Right ventricle myocardium inferior (tissue), 1 donor: ENCODE measurements at regions not wholly inside any gene's neighbourhood (a gene's known extent, or its start where the extent isn't known, plus 50 kb on each side); places are given as distances from the start of the nearest gene placed in this dataset.

Experiments
- ATAC-seq: fragments of 200-7000 bp; cut with Tn5 transposase; one replicate; pipeline ENCODE4 v1.9.1; 2020; ENCODE audit warnings: mild to moderate bottlenecking, moderate library complexity
- DNase-seq: peaks from one replicate; pipeline ENCODE4 v3.0.0; 2021; ENCODE audit errors: missing footprints
- intact Hi-C: fragments of 100-400 bp; cut with DNase I; formaldehyde crosslinking; loops from one replicate; pipeline ENCODE4 v1.11.0; 2022
- donor health status: DM: no; HTN: yes; CAD: no; lungs with severe emphysema.

DNA sequence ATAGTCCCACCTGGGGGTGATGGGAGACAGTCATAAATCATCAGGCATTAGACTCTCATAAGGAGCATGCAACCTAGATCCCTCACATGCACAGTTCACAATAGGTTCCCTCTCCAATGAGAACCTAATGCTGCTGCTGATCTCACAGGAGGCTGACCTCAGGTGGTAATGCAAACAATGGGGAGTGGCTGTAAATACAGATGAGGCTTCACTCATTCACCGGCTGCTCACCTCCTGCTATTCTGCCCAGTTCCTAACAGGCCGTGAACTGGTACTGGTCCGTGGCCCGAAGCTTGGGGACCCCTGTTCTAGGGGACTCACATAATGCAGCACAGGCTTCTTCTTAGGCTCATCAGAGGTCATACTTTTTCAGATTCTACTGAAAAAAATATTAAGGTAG, 625.9 kb upstream of the AGA start:
- intact Hi-C loops = no loop called here
- ATAC-seq (no peak), DNase-seq (no peak)

DNA sequence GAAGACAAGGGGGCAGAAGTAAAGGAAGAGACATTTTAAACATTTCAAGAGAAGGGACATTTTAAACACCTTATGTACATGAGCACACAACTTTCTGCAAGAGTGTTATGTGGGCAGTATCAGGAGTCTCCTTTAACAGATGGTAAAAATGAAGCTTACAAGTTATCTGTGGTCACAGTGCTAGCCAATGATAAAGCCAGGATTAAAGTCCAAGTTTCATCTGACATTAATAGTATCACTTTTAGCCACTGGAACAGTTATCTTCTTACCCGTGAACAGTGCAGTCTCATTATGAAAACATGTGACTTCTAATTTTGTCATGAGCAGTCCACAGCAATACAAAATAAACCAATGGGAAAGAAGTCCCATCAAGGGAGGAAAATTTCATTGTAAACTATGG, 627.9 kb upstream of the AGA start:
- DNase-seq = no peak
- intact Hi-C loops = no loop called here
- ATAC-seq = no peak

- intact Hi-C loops = no loop called here
- DNase-seq = no peak
- no peak for ATAC-seq
Measured at GRCh38 chr4:178080312-178080711, 638.1 kb upstream of the AGA start.

- no peak for DNase-seq
- no peak for ATAC-seq
- intact Hi-C loops = no loop called here
Measured at GRCh38 chr4:178081176-178081575, 638.9 kb upstream of the AGA start.

GRCh38 chr4:178081896-178082295, 639.7 kb upstream of the AGA start:
- no peak for ATAC-seq
- no peak for DNase-seq
- intact Hi-C loops = no loop called here

- intact Hi-C loops = no loop called here
- no peak for ATAC-seq
- no peak for DNase-seq
Measured at GRCh38 chr4:178082906-178083305, 640.7 kb upstream of the AGA start.

- intact Hi-C loops = no loop called here
- no peak for DNase-seq
- ATAC-seq = no peak
Measured at GRCh38 chr4:178083968-178084367, 641.7 kb upstream of the AGA start.

- intact Hi-C loops = no loop called here
- DNase-seq (no peak), ATAC-seq (no peak)
Measured at GRCh38 chr4:178086320-178086719, 644.1 kb upstream of the AGA start.

- intact Hi-C loops = no loop called here
- no peak for ATAC-seq
- DNase-seq = no peak
Measured at GRCh38 chr4:178090640-178091411, 648.6 kb upstream of the AGA start.

DNA sequence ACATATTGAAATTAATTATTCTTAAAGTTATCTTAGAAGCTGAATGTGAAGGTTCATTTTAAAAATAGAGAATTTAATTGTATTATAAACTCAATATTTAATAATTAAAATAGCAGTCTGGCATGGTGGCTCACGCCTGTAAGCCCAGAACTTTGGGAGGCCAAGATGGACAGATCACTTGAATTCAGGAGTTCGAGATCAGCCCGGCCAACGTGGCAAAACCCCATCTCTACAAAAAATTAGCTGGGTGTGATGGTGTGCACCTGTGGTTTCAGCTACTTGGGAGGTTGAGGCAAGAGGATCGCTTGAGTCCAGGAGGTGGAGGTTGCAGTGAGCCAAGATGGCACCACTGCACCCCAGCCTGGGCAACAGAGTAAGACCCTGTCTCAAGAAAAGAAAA, 659.9 kb upstream of the AGA start:
- no peak for DNase-seq
- intact Hi-C loops = no loop called here
- ATAC-seq = no peak

- DNase-seq (no peak), ATAC-seq (no peak)
- intact Hi-C loops = no loop called here
Measured at GRCh38 chr4:178105242-178105641, 663.0 kb upstream of the AGA start.

DNA sequence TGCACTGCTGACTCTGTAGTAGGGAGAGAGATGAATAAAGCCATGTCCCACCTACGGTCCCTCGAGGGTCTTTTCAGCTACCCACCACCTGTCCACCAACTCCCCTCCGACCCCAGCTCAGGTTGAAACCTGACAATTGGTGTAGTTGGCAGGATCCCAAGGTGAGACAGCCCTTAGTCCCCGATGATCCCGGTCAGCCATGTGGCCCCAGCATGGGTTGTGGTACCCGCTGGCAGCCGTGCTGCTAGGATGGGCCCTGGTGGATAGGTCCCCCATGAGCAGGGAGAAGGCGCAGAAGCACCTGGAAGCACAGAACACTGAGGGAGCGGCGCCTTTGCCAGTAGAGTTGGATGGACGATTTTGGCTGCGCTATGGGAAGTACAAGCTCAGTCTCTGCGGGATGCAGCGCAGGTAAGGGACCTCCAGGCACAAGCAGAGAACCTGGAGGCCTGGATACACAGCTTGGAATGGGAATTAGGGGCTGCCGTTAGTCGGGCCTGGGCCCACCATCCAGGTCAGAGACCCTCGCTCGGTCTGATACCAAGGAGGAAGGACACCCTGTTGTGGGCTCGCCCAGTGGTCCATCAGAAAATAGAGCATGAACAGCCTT, 694.6 kb upstream of the AGA start:
- DNase-seq (no peak), ATAC-seq (no peak)

DNA sequence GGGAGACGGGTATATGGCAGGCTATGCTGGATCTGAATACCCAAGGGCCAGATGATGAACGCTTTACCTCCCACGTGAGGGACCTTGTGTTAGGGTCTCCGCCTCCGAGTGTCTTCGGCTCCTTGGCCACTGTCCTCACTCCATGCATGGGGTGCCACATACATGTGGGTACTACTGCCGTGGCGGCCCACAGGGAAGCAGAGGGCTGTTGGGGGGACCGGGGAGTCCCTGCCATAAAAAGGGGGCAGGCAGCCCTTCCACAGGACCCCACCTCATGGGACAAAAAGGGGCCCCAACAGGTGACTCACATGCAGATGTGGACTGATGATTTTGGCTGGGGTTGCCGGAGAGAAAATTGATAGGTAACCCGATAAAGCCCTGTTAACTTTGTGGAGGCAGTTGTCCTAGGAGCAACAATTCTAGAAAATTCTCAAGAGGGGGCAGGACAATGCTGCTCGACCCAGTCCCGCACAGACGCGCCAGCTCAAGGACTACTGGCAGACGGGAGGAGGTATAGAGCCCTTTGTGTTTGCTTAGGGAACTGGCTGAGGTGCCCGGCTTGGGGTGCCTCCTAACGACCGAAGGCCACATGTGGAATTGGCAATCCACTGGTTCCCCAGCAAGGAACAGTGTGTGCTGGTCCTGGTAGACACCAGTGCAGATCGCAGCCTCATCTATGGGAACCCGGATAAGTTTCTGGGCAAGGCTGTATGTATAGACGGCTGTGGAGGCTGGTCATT, 695.7 kb upstream of the AGA start:
- intact Hi-C loops = no loop called here
- DNase-seq = no peak
- no peak for ATAC-seq

More for the DNA sequence above, 694.6 kb upstream of the AGA start:
- intact Hi-C loops = no loop called here

GRCh38 chr4:178138491-178138890, 696.3 kb upstream of the AGA start:
- intact Hi-C loops = no loop called here
- no peak for DNase-seq
- ATAC-seq = no peak

- intact Hi-C loops = no loop called here
- ATAC-seq (no peak), DNase-seq (no peak)
Measured at GRCh38 chr4:178140326-178140915, 698.2 kb upstream of the AGA start.

DNA sequence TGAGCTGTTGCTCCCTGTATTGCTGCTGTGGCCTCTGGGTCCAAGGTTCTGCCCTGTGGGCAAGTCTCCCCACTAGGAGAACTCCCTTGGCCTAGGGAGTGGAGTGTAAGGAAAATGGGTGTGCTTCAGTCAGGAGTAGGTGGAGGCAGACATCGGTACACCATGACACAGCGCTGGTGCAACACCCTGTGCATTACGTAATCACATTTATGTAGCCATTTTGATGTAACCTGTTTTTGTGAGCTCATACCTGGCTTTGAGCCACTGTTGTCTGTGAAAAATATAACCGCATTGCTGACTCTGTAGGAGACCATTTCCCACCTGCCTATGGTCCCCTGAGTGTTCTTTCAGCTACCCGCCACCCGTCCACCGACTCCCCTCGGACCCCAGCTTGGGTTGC, 700.5 kb upstream of the AGA start:
- no peak for DNase-seq

DNA sequence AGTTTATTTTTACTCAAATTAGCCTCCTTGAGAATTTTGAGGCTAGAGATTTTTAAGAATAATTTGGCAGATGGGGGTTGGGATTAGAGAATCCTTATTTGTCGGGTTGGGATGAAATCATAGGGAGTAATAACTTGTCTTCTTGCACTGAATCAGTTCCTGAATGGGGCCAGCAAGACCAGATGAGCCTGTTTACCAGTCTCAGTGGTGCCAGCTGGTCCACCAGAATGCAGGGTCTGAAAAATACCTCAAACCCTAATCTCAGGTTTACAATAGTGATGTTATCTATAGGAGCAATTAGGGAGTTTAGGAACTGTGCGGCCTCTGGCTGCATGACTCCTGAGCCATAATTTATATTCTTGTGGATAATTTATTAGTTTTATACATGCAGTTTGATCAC, 705.9 kb upstream of the AGA start:
- DNase-seq (no peak), ATAC-seq (no peak)
- intact Hi-C loops = no loop called here

More for the DNA sequence above, 700.5 kb upstream of the AGA start:
- no peak for ATAC-seq
- intact Hi-C loops = no loop called here

DNA sequence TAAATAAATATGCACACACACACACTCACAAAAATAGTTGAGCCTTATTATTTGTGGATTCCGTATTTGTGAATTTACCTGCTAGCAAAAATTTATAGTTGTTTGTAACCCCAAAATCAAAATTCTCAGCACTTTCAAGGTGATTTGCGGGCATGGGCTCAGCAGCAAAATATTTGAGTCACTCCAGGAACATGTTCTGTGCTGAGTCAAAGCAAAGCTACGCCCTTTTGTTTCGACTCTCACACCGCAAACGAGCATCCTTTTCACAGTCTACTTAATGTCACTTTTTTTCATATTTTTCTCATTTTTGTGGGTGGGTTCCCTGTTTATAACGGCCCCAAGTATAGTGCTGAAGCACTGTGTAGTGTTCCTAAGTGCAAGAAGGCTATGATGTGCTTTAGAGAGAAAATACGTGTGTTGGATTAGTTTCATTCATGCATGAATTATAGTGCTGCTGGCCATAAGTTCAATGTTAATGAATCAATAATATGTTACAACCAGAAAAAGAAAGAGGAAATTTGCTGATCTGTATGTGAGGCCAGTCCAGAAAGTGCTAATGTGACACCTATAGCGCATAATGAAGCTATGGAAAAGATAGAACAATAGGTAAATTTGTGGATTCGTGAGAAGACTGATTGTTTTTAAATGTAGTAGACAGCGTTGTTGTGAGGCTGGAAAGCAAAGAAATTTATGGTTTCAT, 723.2 kb upstream of the AGA start:
- ATAC-seq (no peak), DNase-seq (no peak)
- intact Hi-C loops = no loop called here

GRCh38 chr4:178165951-178166308, 723.7 kb upstream of the AGA start:
- no peak for ATAC-seq
- intact Hi-C loops = no loop called here

More at GRCh38 chr4:178165951-178166308, 723.7 kb upstream of the AGA start:
- no peak for DNase-seq
